GM12878 (cell line): ENCODE measurements at regions not wholly inside any gene's neighbourhood (a gene's known extent, or its start where the extent isn't known, plus 50 kb on each side); places are given as distances from the start of the nearest gene placed in this dataset.
A peak's percentile ranks its signal among the peaks of the same experiment; 100 is the strongest.

Source experiments
- ATAC-seq: fragments of 200-7000 bp; cut with Tn5 transposase; 3 replicates; pipeline ENCODE4 v1.9.1; 2020; ENCODE audit warnings: mild to moderate bottlenecking, moderate library complexity
- BruUV-seq: library from RNA; stranded (reverse); fragments of 400-500 nt; replicated peaks from 2 replicates; lab custom pipeline; 2021; lab: Mats Ljungman, UMichigan
- CTCF ChIA-PET: fragments of 300-600 bp; sonication (Branson Sonifier 250); formaldehyde crosslinking; extraction: SDS; loops from one replicate; lab custom pipeline; 2021; ENCODE audit warnings: inconsistent platforms; lab: Yijun Ruan, JAX
- POLR2A ChIA-PET: fragments of 350-600 bp; formaldehyde crosslinking; extraction: SDS; loops from one replicate; lab custom pipeline; 2021; ENCODE audit warnings: inconsistent platforms; lab: Charles Lee
- RAD21 ChIA-PET: fragments of 300-600 bp; sonication (Branson Sonifier 250); formaldehyde crosslinking; loops from one replicate; lab custom pipeline; 2023; ENCODE audit warnings: antibody characterized with exemption; ENCODE audit not compliant: unreplicated experiment; lab: Charles Lee
- SMC1A ChIA-PET: fragments of 300-600 bp; sonication (Branson Sonifier 250); formaldehyde crosslinking; loops from one replicate; lab custom pipeline; 2023; ENCODE audit not compliant: unreplicated experiment, uncharacterized antibody; lab: Charles Lee
- DNase-seq: peaks from one replicate; pipeline ENCODE4 v3.0.0-alpha.2; 2011; ENCODE audit warnings: low read depth, low spot score
- FAIRE-seq: peaks from 3 replicates; lab custom pipeline; 2011; peaks lifted over from hg19 to GRCh38; lab: Jason Lieb, UNC
- H2AFZ ChIP-seq: 2 replicates; pipeline ENCODE4 v1.6.0; 2011; ENCODE audit warnings: low read depth, low read length, control low read depth; ENCODE audit not compliant: control insufficient read depth
- H3K27ac ChIP-seq: 2 replicates; pipeline ENCODE4 v1.5.1; 2011; ENCODE audit warnings: control low read depth; ENCODE audit not compliant: control insufficient read depth, insufficient read depth
- H3K27me3 ChIP-seq, 2 experiments: replicated peaks in 1 of 2; 2 replicates each; pipeline versions ENCODE4 v1.6.0 to v1.6.1; 2011; ENCODE audit warnings: low read length in 1 of 2; ENCODE audit not compliant: control insufficient read depth in 2 of 2, insufficient read depth in 2 of 2
- H3K36me3 ChIP-seq, 2 experiments: 2 replicates each; pipeline ENCODE4 v1.5.1; 2011; ENCODE audit warnings: low read length in 1 of 2; ENCODE audit not compliant: control insufficient read depth in 2 of 2, insufficient read depth in 2 of 2
- H3K4me1 ChIP-seq: 2 replicates; pipeline ENCODE4 v1.6.1; 2011; ENCODE audit warnings: mild to moderate bottlenecking, low read length, moderate library complexity, mixed read lengths; ENCODE audit not compliant: control insufficient read depth, insufficient read depth
- H3K4me2 ChIP-seq: 2 replicates; pipeline ENCODE4 v1.6.0; 2011; ENCODE audit warnings: control low read depth; ENCODE audit not compliant: control insufficient read depth, insufficient read depth
- H3K4me3 ChIP-seq: fragments of 200-600 bp; sonication (generic); 2 replicates; pipeline ENCODE4 v1.5.1; 2016
- H3K79me2 ChIP-seq: 2 replicates; pipeline ENCODE4 v1.6.0; 2011; ENCODE audit warnings: low read length; ENCODE audit not compliant: control insufficient read depth, insufficient read depth
- H3K9ac ChIP-seq: 2 replicates; pipeline ENCODE4 v1.8.0; 2011; ENCODE audit warnings: low read length, control low read depth, mixed read lengths; ENCODE audit not compliant: control insufficient read depth, insufficient read depth
- H3K9me3 ChIP-seq: replicated peaks from 3 replicates; pipeline ENCODE4 v1.5.1; 2011; ENCODE audit warnings: mild to moderate bottlenecking, low read length; ENCODE audit not compliant: control insufficient read depth, insufficient read depth
- H4K20me1 ChIP-seq: 2 replicates; pipeline ENCODE4 v1.6.0; 2011; ENCODE audit not compliant: control insufficient read depth, insufficient read depth
- DPF2 ChIP-seq: fragments of 450-650 bp; IDR thresholded peaks from 2 replicates; pipeline ENCODE4 v1.6.1; 2017; ENCODE audit warnings: mild to moderate bottlenecking
- EP300 ChIP-seq, 2 experiments: fragments of 150-350 bp in 1 of 2; IDR thresholded peaks; 2 replicates each; pipeline ENCODE4 v1.6.1; 2011 to 2012; ENCODE audit warnings: low read depth in 2 of 2, low read length in 2 of 2, borderline replicate concordance in 1 of 2, improper control_type of control experiment in 1 of 2, inconsistent platforms in 1 of 2; ENCODE audit not compliant: control insufficient read depth in 1 of 2
- EZH2 ChIP-seq: IDR thresholded peaks from 2 replicates; pipeline ENCODE4 v1.6.1; 2012; ENCODE audit warnings: low read depth, mild to moderate bottlenecking, control low read depth, inconsistent platforms, low read length, borderline replicate concordance; ENCODE audit not compliant: control insufficient read depth
- HDAC2 ChIP-seq: fragments of 200-600 bp; sonication (generic); IDR thresholded peaks from 2 replicates; pipeline ENCODE4 v1.6.1; 2017
- IKZF1 ChIP-seq: fragments of 450-650 bp; conservative IDR thresholded peaks from 2 replicates; pipeline ENCODE4 v1.6.1; 2017; ENCODE audit warnings: antibody characterized with exemption, mild to moderate bottlenecking
- MYB ChIP-seq: fragments of 150-350 bp; IDR thresholded peaks from 2 replicates; pipeline ENCODE4 v1.6.1; 2014; ENCODE audit warnings: mild to moderate bottlenecking, low read depth, low read length, borderline replicate concordance
- PAX5 ChIP-seq: IDR thresholded peaks from 2 replicates; pipeline ENCODE4 v1.6.1; 2011; ENCODE audit warnings: low read depth, low read length, borderline replicate concordance
- RAD51 ChIP-seq: fragments of 450-650 bp; IDR thresholded peaks from 2 replicates; pipeline ENCODE4 v1.6.1; 2016; ENCODE audit warnings: moderate library complexity, mild to moderate bottlenecking, inconsistent platforms
- RFX5 ChIP-seq: IDR thresholded peaks from 2 replicates; pipeline ENCODE4 v1.6.1; 2011; ENCODE audit warnings: low read depth, low read length, improper control_type of control experiment
- SPI1 ChIP-seq: IDR thresholded peaks from 2 replicates; pipeline ENCODE4 v1.6.1; 2011; ENCODE audit warnings: low read depth, mild to moderate bottlenecking, low read length, moderate library complexity, borderline replicate concordance; ENCODE audit not compliant: insufficient read depth
- ZNF217 ChIP-seq: fragments of 450-650 bp; IDR thresholded peaks from 2 replicates; pipeline ENCODE4 v1.6.1; 2017; ENCODE audit warnings: antibody characterized with exemption, mild to moderate bottlenecking
- ZNF24 ChIP-seq: fragments of 450-650 bp; IDR thresholded peaks from 2 replicates; pipeline ENCODE4 v1.6.1; 2017; ENCODE audit warnings: antibody characterized with exemption, mild to moderate bottlenecking
- WGBS: methylation state at CpG from one replicate; pipeline ENCODE4 v1.1.6; 2016; ENCODE audit warnings: low lambda C conversion rate; ENCODE audit not compliant: insufficient replicate concordance, insufficient coverage; ENCODE audit errors: missing lambda C conversion rate; 5-methylcytosine and 5-hydroxymethylcytosine counted together
- in situ Hi-C: fragments of 300-500 bp; cut with MboI; formaldehyde crosslinking; loops from 9 replicates; pipeline ENCODE4 v1.14.3; 2018; ENCODE audit warnings: mixed read lengths
- intact Hi-C: fragments of 100-400 bp; cut with micrococcal nuclease; formaldehyde crosslinking; loops from one replicate; pipeline ENCODE4 v1.14.2; 2022; ENCODE audit not compliant: unreplicated experiment
- TF ChIP-seq, protein P1 (sequence below): IDR thresholded peaks from 2 replicates; pipeline ENCODE4 v1.6.1; 2012; ENCODE audit warnings: low read depth, low read length, improper control_type of control experiment
- TF ChIP-seq, protein P2 (sequence below): fragments of 450-650 bp; IDR thresholded peaks from 2 replicates; pipeline ENCODE4 v1.6.1; 2017; ENCODE audit warnings: antibody characterized with exemption, mild to moderate bottlenecking, moderate library complexity
- TF ChIP-seq, protein P3 (sequence below): fragments of 450-650 bp; IDR thresholded peaks from 2 replicates; pipeline ENCODE4 v1.6.1; 2017; ENCODE audit warnings: low read depth, mild to moderate bottlenecking, moderate library complexity

DNA sequence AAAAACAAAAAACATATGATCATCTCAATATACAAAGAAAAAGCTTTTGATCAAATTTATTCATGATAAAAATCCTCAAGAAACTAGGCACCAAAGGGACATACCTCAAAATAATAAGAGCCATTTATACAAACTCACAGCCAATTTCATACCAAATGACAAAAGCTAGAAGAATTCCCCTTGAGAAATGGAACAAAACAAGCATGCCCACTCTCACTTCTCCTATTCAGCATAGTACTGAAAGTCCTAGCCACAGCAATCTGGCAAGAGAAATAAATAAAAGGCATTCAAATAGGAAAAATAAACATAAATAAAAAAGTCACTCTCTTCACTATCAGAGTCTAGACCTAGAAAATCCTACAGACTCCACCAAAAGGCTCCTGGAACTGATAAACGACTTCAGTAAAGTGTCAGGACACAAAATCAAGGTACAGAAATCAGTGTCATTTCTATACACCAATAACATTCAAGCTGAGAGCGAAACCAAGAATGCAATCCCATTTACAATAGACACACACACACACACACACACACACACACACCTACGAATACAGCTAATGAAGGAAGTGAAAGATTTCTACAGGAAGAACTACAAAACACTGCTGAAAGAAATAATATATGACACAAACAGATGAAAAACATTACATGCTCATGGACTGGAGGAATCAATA, 1486.2 kb upstream of the SEL1L start:
- in situ Hi-C loops = no loop called here
- SMC1A ChIA-PET = no interaction called here
- TF ChIP-seq PAX5 (no peak), ZNF217 (0 out of 2 replicates have a peak, but pooled peaks have one; percentile 58), EZH2 (no peak), RAD51 (no peak), SPI1 (peak; percentile 53; the same call in 1 of the 2 replicates), IKZF1 (peak; percentile 61), ZNF24 (0 out of 2 replicates have a peak, but pooled peaks have one; percentile 22), EP300 (IDR thresholded peaks at IDR 0.05; ENCODE audit: borderline replicate concordance in 1 of 2, control insufficient read depth in 1 of 2, low read depth in 2 of 2, low read length in 2 of 2) (no peak; a peak in 1 of 4 replicates), MYB (no peak), RFX5 (no peak), DPF2 (peak; percentile 79), HDAC2 (no peak)
- TF ChIP-seq, protein P1, sequence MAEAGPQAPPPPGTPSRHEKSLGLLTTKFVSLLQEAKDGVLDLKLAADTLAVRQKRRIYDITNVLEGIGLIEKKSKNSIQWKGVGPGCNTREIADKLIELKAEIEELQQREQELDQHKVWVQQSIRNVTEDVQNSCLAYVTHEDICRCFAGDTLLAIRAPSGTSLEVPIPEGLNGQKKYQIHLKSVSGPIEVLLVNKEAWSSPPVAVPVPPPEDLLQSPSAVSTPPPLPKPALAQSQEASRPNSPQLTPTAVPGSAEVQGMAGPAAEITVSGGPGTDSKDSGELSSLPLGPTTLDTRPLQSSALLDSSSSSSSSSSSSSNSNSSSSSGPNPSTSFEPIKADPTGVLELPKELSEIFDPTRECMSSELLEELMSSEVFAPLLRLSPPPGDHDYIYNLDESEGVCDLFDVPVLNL = no peak
- TF ChIP-seq, protein P2, sequence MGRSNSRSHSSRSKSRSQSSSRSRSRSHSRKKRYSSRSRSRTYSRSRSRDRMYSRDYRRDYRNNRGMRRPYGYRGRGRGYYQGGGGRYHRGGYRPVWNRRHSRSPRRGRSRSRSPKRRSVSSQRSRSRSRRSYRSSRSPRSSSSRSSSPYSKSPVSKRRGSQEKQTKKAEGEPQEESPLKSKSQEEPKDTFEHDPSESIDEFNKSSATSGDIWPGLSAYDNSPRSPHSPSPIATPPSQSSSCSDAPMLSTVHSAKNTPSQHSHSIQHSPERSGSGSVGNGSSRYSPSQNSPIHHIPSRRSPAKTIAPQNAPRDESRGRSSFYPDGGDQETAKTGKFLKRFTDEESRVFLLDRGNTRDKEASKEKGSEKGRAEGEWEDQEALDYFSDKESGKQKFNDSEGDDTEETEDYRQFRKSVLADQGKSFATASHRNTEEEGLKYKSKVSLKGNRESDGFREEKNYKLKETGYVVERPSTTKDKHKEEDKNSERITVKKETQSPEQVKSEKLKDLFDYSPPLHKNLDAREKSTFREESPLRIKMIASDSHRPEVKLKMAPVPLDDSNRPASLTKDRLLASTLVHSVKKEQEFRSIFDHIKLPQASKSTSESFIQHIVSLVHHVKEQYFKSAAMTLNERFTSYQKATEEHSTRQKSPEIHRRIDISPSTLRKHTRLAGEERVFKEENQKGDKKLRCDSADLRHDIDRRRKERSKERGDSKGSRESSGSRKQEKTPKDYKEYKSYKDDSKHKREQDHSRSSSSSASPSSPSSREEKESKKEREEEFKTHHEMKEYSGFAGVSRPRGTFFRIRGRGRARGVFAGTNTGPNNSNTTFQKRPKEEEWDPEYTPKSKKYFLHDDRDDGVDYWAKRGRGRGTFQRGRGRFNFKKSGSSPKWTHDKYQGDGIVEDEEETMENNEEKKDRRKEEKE = no peak
- TF ChIP-seq, protein P3, sequence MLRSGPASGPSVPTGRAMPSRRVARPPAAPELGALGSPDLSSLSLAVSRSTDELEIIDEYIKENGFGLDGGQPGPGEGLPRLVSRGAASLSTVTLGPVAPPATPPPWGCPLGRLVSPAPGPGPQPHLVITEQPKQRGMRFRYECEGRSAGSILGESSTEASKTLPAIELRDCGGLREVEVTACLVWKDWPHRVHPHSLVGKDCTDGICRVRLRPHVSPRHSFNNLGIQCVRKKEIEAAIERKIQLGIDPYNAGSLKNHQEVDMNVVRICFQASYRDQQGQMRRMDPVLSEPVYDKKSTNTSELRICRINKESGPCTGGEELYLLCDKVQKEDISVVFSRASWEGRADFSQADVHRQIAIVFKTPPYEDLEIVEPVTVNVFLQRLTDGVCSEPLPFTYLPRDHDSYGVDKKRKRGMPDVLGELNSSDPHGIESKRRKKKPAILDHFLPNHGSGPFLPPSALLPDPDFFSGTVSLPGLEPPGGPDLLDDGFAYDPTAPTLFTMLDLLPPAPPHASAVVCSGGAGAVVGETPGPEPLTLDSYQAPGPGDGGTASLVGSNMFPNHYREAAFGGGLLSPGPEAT = peak; percentile 57; the same call in 1 of the 2 replicates

More for the DNA sequence above, 1486.2 kb upstream of the SEL1L start:
- Histone ChIP-seq H3K27me3 (no peaks in the 10 kb centered on the region), H3K27ac (no peak overlapping the region), H3K79me2 (no peaks in the 10 kb centered on the region), H3K4me2 (no peak overlapping the region), H3K36me3 (no peaks in the 10 kb centered on the region), H2AFZ (no peak overlapping the region), H3K9ac (no peak overlapping the region), H3K9me3 (no peaks in the 10 kb centered on the region), H4K20me1 (no peaks in the 10 kb centered on the region), H3K4me3 (no peak overlapping the region), H3K4me1 (no peaks in the 10 kb centered on the region)
- BruUV-seq = no TSS peak
- 3% methylated on average over 3 of the region's 3 CpGs for WGBS
- DNase-seq (no peak), FAIRE-seq (no peak), ATAC-seq (peak; percentile 81)
- RAD21 ChIA-PET = no interaction called here
- POLR2A ChIA-PET = interaction anchor here (0.5 kb wide), 1 partner anchor 931 kb away, joined by 7 read pairs; no protein-coding TSS in a partner anchor
- CTCF ChIA-PET = interaction anchor here (0.7 kb wide), 1 partner anchor 52 kb away, joined by 3 read pairs; no protein-coding TSS in a partner anchor
- intact Hi-C loops = no loop called here
